Transverse colon (tissue), 4 donors: ENCODE measurements at regions not wholly inside any gene's neighbourhood (a gene's known extent, or its start where the extent isn't known, plus 50 kb on each side); places are given as distances from the start of the nearest gene placed in this dataset.

Source experiments
- CTCF ChIP-seq, 5 experiments: fragments of 200-600 bp in 3 of 5; fragments of 450-650 bp in 2 of 5; sonication (generic) in 3 of 5; IDR thresholded peaks; 1 replicate in 2 of 5; 2 replicates in 3 of 5; pipeline ENCODE4 v1.5.1; 2016 to 2017; ENCODE audit warnings: antibody characterized with exemption in 5 of 5, inconsistent platforms in 3 of 5, mild to moderate bottlenecking in 2 of 5, moderate library complexity in 1 of 5
- POLR2A ChIP-seq: fragments of 450-650 bp; IDR thresholded peaks from one replicate; pipeline ENCODE4 v1.6.1; 2016; ENCODE audit warnings: antibody characterized with exemption, mild to moderate bottlenecking, moderate library complexity
- POLR2AphosphoS5 ChIP-seq, 3 donors: sonication (generic); formaldehyde crosslinking; IDR thresholded peaks; one replicate each; pipeline ENCODE4 v1.6.1; 2016; ENCODE audit warnings: antibody characterized with exemption in 3 of 3

GRCh38 chr5:18601185-18601584 lies 966.9 kb downstream of the TAF11L14 start:
- TF ChIP-seq CTCF (IDR thresholded peaks at IDR 0.05) (no peak), POLR2A (no peak), POLR2AphosphoS5 (IDR thresholded peaks at IDR 0.05) (no peak)
